HL-60 (cell line): ENCODE measurements at regions not wholly inside any gene's neighbourhood (a gene's known extent, or its start where the extent isn't known, plus 50 kb on each side); places are given as distances from the start of the nearest gene placed in this dataset.

Experiments used
- REST ChIP-seq: IDR thresholded peaks from 2 replicates; pipeline ENCODE4 v1.6.1; 2012; ENCODE audit warnings: low read depth; ENCODE audit not compliant: insufficient replicate concordance
- TF ChIP-seq, protein P1 (sequence below): IDR thresholded peaks from one replicate; pipeline ENCODE4 v1.5.1; 2011; ENCODE audit warnings: low read length, control low read depth, inconsistent platforms; ENCODE audit not compliant: insufficient read depth

GRCh38 chr21:24027396-24027795, 1579.9 kb downstream of the MRPL39 start:
- TF ChIP-seq, protein P1, sequence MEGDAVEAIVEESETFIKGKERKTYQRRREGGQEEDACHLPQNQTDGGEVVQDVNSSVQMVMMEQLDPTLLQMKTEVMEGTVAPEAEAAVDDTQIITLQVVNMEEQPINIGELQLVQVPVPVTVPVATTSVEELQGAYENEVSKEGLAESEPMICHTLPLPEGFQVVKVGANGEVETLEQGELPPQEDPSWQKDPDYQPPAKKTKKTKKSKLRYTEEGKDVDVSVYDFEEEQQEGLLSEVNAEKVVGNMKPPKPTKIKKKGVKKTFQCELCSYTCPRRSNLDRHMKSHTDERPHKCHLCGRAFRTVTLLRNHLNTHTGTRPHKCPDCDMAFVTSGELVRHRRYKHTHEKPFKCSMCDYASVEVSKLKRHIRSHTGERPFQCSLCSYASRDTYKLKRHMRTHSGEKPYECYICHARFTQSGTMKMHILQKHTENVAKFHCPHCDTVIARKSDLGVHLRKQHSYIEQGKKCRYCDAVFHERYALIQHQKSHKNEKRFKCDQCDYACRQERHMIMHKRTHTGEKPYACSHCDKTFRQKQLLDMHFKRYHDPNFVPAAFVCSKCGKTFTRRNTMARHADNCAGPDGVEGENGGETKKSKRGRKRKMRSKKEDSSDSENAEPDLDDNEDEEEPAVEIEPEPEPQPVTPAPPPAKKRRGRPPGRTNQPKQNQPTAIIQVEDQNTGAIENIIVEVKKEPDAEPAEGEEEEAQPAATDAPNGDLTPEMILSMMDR: no peak
- TF ChIP-seq REST: no peak
